Renal cortex interstitium (tissue), 11 donors: ENCODE measurements at regions not wholly inside any gene's neighbourhood (a gene's known extent, or its start where the extent isn't known, plus 50 kb on each side); places are given as distances from the start of the nearest gene placed in this dataset.
A peak's percentile ranks its signal among the peaks of the same experiment; 100 is the strongest.

Experiments used
- DNase-seq, 11 donors: peaks; one replicate each; pipeline ENCODE4 v3.0.0-alpha.2; 2013; ENCODE audit warnings: low read depth in 9 of 11, low spot score in 4 of 11; ENCODE audit errors: extremely low read depth in 1 of 11

GRCh38 chr3:87175732-87176131, 51.4 kb upstream of the CHMP2B start:
- no peak for DNase-seq

GRCh38 chr3:87173776-87174175, 53.3 kb upstream of the CHMP2B start:
- no peak for DNase-seq

GRCh38 chr3:87173071-87173470, 54.0 kb upstream of the CHMP2B start:
- no peak for DNase-seq

- DNase-seq = peak in 10 of 11 donors; percentile 9 to 43 (median 21)
These were observed 59.3 kb upstream of the CHMP2B start for GRCh38 chr3:87167628-87168456.

- no peak for DNase-seq
These were observed 62.9 kb upstream of the CHMP2B start for GRCh38 chr3:87164245-87164644.

GRCh38 chr3:87161851-87162250, 65.3 kb upstream of the CHMP2B start:
- no peak for DNase-seq

GRCh38 chr3:87161417-87161816, 65.7 kb upstream of the CHMP2B start:
- DNase-seq = no peak

- no peak for DNase-seq
These were observed 66.1 kb upstream of the CHMP2B start for GRCh38 chr3:87161013-87161412.

GRCh38 chr3:87158823-87159222, 68.3 kb upstream of the CHMP2B start:
- DNase-seq = no peak

- no peak for DNase-seq
These were observed 79.1 kb upstream of the CHMP2B start for GRCh38 chr3:87148020-87148419.

- no peak for DNase-seq
These were observed 79.5 kb upstream of the CHMP2B start for GRCh38 chr3:87147562-87147961.

GRCh38 chr3:87145553-87145952, 81.6 kb upstream of the CHMP2B start:
- no peak for DNase-seq

- DNase-seq = no peak
These were observed 91.0 kb upstream of the CHMP2B start for GRCh38 chr3:87136066-87136596.

GRCh38 chr3:87135412-87135811, 91.7 kb upstream of the CHMP2B start:
- DNase-seq = no peak

- no peak for DNase-seq
These were observed 94.3 kb upstream of the CHMP2B start for GRCh38 chr3:87132801-87133200.

GRCh38 chr3:87128006-87128405, 99.1 kb upstream of the CHMP2B start:
- DNase-seq = no peak

GRCh38 chr3:87127281-87127680, 99.8 kb upstream of the CHMP2B start:
- no peak for DNase-seq

GRCh38 chr3:87126321-87126720, 100.8 kb upstream of the CHMP2B start:
- DNase-seq = no peak

- DNase-seq = no peak
These were observed 102.0 kb upstream of the CHMP2B start for GRCh38 chr3:87125116-87125515.

- DNase-seq = no peak
These were observed 104.3 kb upstream of the CHMP2B start for GRCh38 chr3:87122766-87123165.

- no peak for DNase-seq
These were observed 105.3 kb upstream of the CHMP2B start for GRCh38 chr3:87121856-87122255.
